Heart left ventricle (tissue), 16 donors: ENCODE measurements at regions not wholly inside any gene's neighbourhood (a gene's known extent, or its start where the extent isn't known, plus 50 kb on each side); places are given as distances from the start of the nearest gene placed in this dataset.

ENCODE experiments used
- ATAC-seq, 4 donors: fragments of 200-7000 bp; cut with Tn5 transposase; one replicate each; pipeline ENCODE4 v1.9.1; 2020 to 2022; ENCODE audit warnings: moderate library complexity in 4 of 4, mild to moderate bottlenecking in 3 of 4, moderate number of reproducible peaks in 1 of 4
- DNase-seq, 5 donors: peaks; one replicate each; pipeline ENCODE4 v3.0.0-alpha.2; 2020
- H3K27ac ChIP-seq, 12 donors: fragments of 200-600 bp; sonication (generic) in 4 of 12; one replicate each; pipeline versions ENCODE4 v1.5.0 to v1.8.0; 2016 to 2022; ENCODE audit warnings: mild to moderate bottlenecking in 2 of 12
- H3K27me3 ChIP-seq, 9 donors: fragments of 200-600 bp; sonication (generic) in 2 of 9; one replicate each; pipeline versions ENCODE4 v1.5.1 to v1.8.0; 2016 to 2022; ENCODE audit warnings: mild to moderate bottlenecking in 3 of 9
- H3K36me3 ChIP-seq, 9 donors: fragments of 200-600 bp; sonication (generic) in 2 of 9; one replicate each; pipeline versions ENCODE4 v1.5.0 to v1.8.0; 2018 to 2022; ENCODE audit warnings: mild to moderate bottlenecking in 2 of 9
- H3K4me1 ChIP-seq, 12 donors: fragments of 200-600 bp; sonication (generic) in 4 of 12; one replicate each; pipeline versions ENCODE4 v1.5.0 to v1.8.0; 2016 to 2022; ENCODE audit warnings: mild to moderate bottlenecking in 3 of 12
- H3K4me3 ChIP-seq, 12 donors: fragments of 200-600 bp; sonication (generic) in 4 of 12; one replicate each; pipeline versions ENCODE4 v1.5.0 to v1.8.0; 2017 to 2022; ENCODE audit warnings: mild to moderate bottlenecking in 9 of 12, moderate library complexity in 4 of 12
- H3K9me3 ChIP-seq, 12 donors: fragments of 200-600 bp; sonication (generic) in 4 of 12; one replicate each; pipeline versions ENCODE4 v1.5.0 to v1.8.0; 2016 to 2022; ENCODE audit warnings: mild to moderate bottlenecking in 1 of 12
- CTCF ChIP-seq, 12 donors: fragments of 200-600 bp; sonication (generic) in 4 of 12; IDR thresholded peaks; one replicate each; pipeline versions ENCODE4 v1.5.0 to v1.8.0; 2018 to 2022; ENCODE audit warnings: antibody characterized with exemption in 12 of 12, mild to moderate bottlenecking in 5 of 12
- POLR2A ChIP-seq, 2 donors: fragments of 450-650 bp; IDR thresholded peaks; one replicate each; pipeline ENCODE4 v1.6.1; 2017; ENCODE audit warnings: antibody characterized with exemption in 2 of 2, mild to moderate bottlenecking in 2 of 2, moderate library complexity in 2 of 2
- WGBS, 4 donors: extraction: QIAGEN DNeasy Blood & Tissue Kit in 2 of 4; methylation state at CpG; one replicate each; pipeline versions ENCODE4 v1.1.5 to v1.1.7; 2013 to 2018; 5-methylcytosine and 5-hydroxymethylcytosine counted together
- intact Hi-C, 10 donors: fragments of 100-400 bp; cut with DNase I; formaldehyde crosslinking; loops; one replicate each; pipeline versions ENCODE4 v1.11.1 to v1.14.2; 2022
- donor health status: ischemic (EF 13 %, LVEDD 7.1; RV severe dilation, severe dysfunction).
- donor health status: healthy with polysubstance abuse.
- donor health status: DM: no; HTN: yes; CAD: no.
- donor health status: DM: no; HTN: no; CAD: no.
- donor health status: ischemic (EF 25% LVEDD 6.9; RV normal size, moderate dysfunction).
- donor health status: ischemic (EF 25% LVEDD 5.7; RV mildly dilated, moderate dysfunction).
- donor health status: healthy.
- donor health status: DM: yes; HTN: yes; CAD: no.
- donor health status: ischemic (EF 35%, LVEDD 5.7; RV mildly dilated, moderate dysfunction).
- donor health status: nonischemic (EF 11% LVEDD 7.7; RV severe dilation, severe dysfunction).
- donor health status: DM: yes; HTN: yes; CAD: no.
- donor health status: PGD.
- donor health status: ischemic (EF 29% LVEDD 5.4; RV normal size, mild dysfunction).
- donor health status: nonischemic (EF 23%, LVEDD 6.1; RV moderate dilation, normal function).

GRCh38 chr13:71237332-71237731 lies 629.7 kb downstream of the DACH1 start:
- ATAC-seq (no peak), DNase-seq (no peak)
- Histone ChIP-seq H3K27me3 (no peaks in the 10 kb centered on the region), H3K27ac (no peak overlapping the region), H3K9me3 (no peaks in the 10 kb centered on the region), H3K36me3 (no peaks in the 10 kb centered on the region), H3K4me3 (no peak overlapping the region), H3K4me1 (peaks cover 0 to 10% (median under 1%) of the 10 kb centered on the region in 12 donors)
- WGBS, 4 donors = 43 to 54% (median 53%) methylated on average over 3 of the region's 3 CpGs
- intact Hi-C loops = no loop called here
- no peak for TF ChIP-seq POLR2A (IDR thresholded peaks at IDR 0.05)
- TF ChIP-seq CTCF (IDR thresholded peaks at IDR 0.05) = no peak

- Histone ChIP-seq H3K9me3 (no peaks in the 10 kb centered on the region), H3K27ac (no peak overlapping the region), H3K4me3 (no peak overlapping the region), H3K4me1 (peaks cover 0 to 6% (median 0%) of the 10 kb centered on the region in 12 donors), H3K27me3 (no peaks in the 10 kb centered on the region), H3K36me3 (no peaks in the 10 kb centered on the region)
- no peak for ATAC-seq
- no peak for DNase-seq
- intact Hi-C loops = loop anchor here in 1 of 10 donors (5.0 kb wide), 1 partner anchor 258 kb away; no protein-coding TSS in a partner anchor
- 87 to 90% (median 88%) methylated on average over 8 of the region's 8 CpGs for WGBS, 4 donors
- no peak for TF ChIP-seq CTCF (IDR thresholded peaks at IDR 0.05)
- TF ChIP-seq POLR2A (IDR thresholded peaks at IDR 0.05) = no peak
These were observed 647.1 kb downstream of the DACH1 start for GRCh38 chr13:71219698-71220415.

DNA sequence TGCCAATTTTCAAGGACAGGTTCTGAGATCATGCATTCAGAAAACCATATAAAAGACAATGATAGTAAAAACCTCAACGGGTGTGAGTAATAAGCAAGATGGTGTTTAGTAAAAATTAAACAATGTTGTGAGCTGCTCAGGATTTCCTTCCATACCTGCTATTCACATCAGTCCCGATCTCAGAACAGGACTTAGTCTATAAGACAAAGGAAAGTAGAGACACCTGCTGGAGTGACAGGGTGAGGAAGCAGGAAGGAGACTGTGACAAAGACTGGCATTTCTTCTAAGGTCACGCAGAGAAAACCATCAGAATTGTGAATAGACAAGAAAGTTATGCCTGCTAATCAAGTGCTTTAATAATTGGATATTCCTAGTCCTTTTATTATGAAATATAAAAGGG lies 648.0 kb downstream of the DACH1 start:
- TF ChIP-seq CTCF (IDR thresholded peaks at IDR 0.05) (peak in 3 of 12 donors; percentile 15 to 25 (median 23)), POLR2A (IDR thresholded peaks at IDR 0.05) (no peak)
- H3K9me3 ChIP-seq = no peaks in the 10 kb centered on the region
- intact Hi-C loops = loop anchor here in 1 of 10 donors (5.0 kb wide), 1 partner anchor 257 kb away; no protein-coding TSS in a partner anchor
- H3K36me3 ChIP-seq = no peaks in the 10 kb centered on the region
- no peak overlapping the region for H3K27ac ChIP-seq
- peaks cover 0 to 6% (median 0%) of the 10 kb centered on the region in 12 donors for H3K4me1 ChIP-seq
- WGBS, 4 donors = 49 to 53% (median 50%) methylated on average over 3 of the region's 3 CpGs
- no peaks in the 10 kb centered on the region for H3K27me3 ChIP-seq
- DNase-seq = no peak
- ATAC-seq = peak in 1 of 4 donors; percentile 73
- H3K4me3 ChIP-seq = no peak overlapping the region

DNA sequence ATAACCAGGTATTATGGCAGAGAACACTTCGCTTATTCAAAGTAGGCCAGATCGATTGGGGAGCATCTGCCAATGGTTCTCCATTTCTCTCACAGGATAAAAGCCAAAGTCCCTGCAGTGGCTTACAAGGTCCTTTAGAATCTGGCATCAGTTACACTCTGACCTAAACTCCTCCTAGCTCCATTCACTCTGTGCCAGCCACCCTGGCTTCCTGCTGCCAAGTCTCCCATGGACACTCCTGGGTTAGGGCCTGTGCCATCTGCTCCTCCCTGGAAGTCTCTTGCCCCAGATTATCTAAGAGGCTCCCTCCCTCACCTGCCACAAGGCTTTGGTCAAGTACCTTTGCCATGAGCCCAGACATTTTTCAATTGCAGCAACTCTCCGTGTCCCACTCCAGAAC lies 649.2 kb downstream of the DACH1 start:
- WGBS, 4 donors = 94 to 99% (median 96%) methylated on average over 3 of the region's 3 CpGs
- TF ChIP-seq POLR2A (IDR thresholded peaks at IDR 0.05) (no peak), CTCF (IDR thresholded peaks at IDR 0.05) (no peak)

More for the DNA sequence above, 649.2 kb downstream of the DACH1 start:
- intact Hi-C loops = loop anchor here in 1 of 10 donors (5.0 kb wide), 1 partner anchor 256 kb away; no protein-coding TSS in a partner anchor
- H3K27ac ChIP-seq = no peak overlapping the region
- ATAC-seq = no peak
- H3K27me3 ChIP-seq = no peaks in the 10 kb centered on the region
- H3K9me3 ChIP-seq = no peaks in the 10 kb centered on the region
- H3K4me1 ChIP-seq = peaks cover 0 to 6% (median 0%) of the 10 kb centered on the region in 12 donors
- H3K4me3 ChIP-seq = no peak overlapping the region
- H3K36me3 ChIP-seq = no peaks in the 10 kb centered on the region
- no peak for DNase-seq
